MG63 (cell line): ENCODE measurements at regions not wholly inside any gene's neighbourhood (a gene's known extent, or its start where the extent isn't known, plus 50 kb on each side); places are given as distances from the start of the nearest gene placed in this dataset.
"Not testable (repeated sequence)": the region's sequence is repeated elsewhere in the genome, so short reads cannot be mapped to it uniquely, and the experiment has no call there.

Experiments
- DNase-seq: peaks from one replicate; pipeline ENCODE4 v3.0.0-alpha.2; 2020
- H3K27me3 ChIP-seq: fragments of 250-450 bp; sonication (Bioruptor Pico); 2 replicates; pipeline ENCODE4 v1.5.1; 2020; ENCODE audit warnings: mild to moderate bottlenecking, moderate library complexity
- H3K36me3 ChIP-seq: fragments of 250-450 bp; sonication (Bioruptor Pico); 2 replicates; pipeline ENCODE4 v1.5.1; 2020; ENCODE audit warnings: mild to moderate bottlenecking, moderate library complexity
- H3K4me3 ChIP-seq: fragments of 250-450 bp; sonication (Bioruptor Pico); 2 replicates; pipeline ENCODE4 v1.5.1; 2020; ENCODE audit warnings: mild to moderate bottlenecking, moderate library complexity
- H3K9me3 ChIP-seq: fragments of 250-450 bp; sonication (Bioruptor Pico); 2 replicates; pipeline ENCODE4 v1.5.1; 2020; ENCODE audit warnings: mild to moderate bottlenecking, moderate library complexity

DNA sequence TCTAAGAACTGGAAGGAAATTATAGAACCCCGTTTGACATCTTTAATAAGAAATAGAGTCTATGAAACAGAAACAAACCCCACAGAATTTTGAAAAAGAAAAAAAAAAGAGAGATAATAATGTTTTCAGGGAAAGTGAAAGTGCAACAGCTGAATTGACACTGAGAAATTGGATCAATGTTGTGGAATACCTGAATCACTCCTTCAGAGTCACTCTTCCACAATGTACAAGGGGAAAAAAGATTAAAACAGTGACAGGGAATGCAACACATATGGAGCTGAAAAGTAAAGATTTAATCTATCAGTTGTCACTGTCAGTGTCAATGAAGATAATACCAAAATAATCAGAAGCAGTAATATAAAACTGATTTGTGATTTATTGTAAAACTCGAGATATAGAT lies 520.8 kb upstream of the HS3ST5 start:
- no peaks in the 10 kb centered on the region for H3K27me3 ChIP-seq
- no peak overlapping the region for H3K4me3 ChIP-seq
- H3K36me3 ChIP-seq: no peaks in the 10 kb centered on the region
- no peak for DNase-seq
- no peaks in the 10 kb centered on the region for H3K9me3 ChIP-seq

DNA sequence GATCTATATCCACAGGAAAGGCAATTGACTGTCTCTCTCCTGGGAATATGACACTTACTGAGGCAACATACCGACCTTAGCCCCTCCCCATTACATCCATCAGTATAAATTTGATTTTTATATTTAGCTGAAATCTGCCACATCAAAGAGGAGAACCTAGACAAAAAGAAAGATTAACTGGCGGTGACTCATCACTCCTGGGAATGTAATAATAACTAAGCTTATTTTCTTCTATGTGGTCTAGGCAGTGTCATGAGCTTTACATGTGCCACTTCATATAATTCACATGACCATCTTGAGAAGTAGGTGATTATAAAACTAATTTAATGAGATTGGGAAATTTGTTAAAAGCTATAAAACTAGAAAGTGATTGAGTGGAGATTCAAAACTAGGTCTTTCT lies 520.0 kb upstream of the HS3ST5 start:
- no peak for DNase-seq
- H3K9me3 ChIP-seq: no peaks in the 10 kb centered on the region
- H3K27me3 ChIP-seq: no peaks in the 10 kb centered on the region
- H3K36me3 ChIP-seq: no peaks in the 10 kb centered on the region
- no peak overlapping the region for H3K4me3 ChIP-seq

GRCh38 chr6:114862064-114862463 lies 519.2 kb upstream of the HS3ST5 start:
- no peak for DNase-seq
- no peaks in the 10 kb centered on the region for H3K27me3 ChIP-seq
- H3K9me3 ChIP-seq: no peaks in the 10 kb centered on the region
- H3K36me3 ChIP-seq: no peaks in the 10 kb centered on the region
- H3K4me3 ChIP-seq: no peak overlapping the region

- no peaks in the 10 kb centered on the region for H3K27me3 ChIP-seq
- H3K36me3 ChIP-seq: no peaks in the 10 kb centered on the region
- no peak for DNase-seq
- no peaks in the 10 kb centered on the region for H3K9me3 ChIP-seq
- H3K4me3 ChIP-seq: no peak overlapping the region
These were observed 501.5 kb upstream of the HS3ST5 start for GRCh38 chr6:114844359-114844758.

- no peaks in the 10 kb centered on the region for H3K9me3 ChIP-seq
- H3K27me3 ChIP-seq: no peaks in the 10 kb centered on the region
- H3K36me3 ChIP-seq: no peaks in the 10 kb centered on the region
- H3K4me3 ChIP-seq: no peak overlapping the region
- DNase-seq: no peak
These were observed 496.2 kb upstream of the HS3ST5 start for GRCh38 chr6:114839019-114839418.

DNA sequence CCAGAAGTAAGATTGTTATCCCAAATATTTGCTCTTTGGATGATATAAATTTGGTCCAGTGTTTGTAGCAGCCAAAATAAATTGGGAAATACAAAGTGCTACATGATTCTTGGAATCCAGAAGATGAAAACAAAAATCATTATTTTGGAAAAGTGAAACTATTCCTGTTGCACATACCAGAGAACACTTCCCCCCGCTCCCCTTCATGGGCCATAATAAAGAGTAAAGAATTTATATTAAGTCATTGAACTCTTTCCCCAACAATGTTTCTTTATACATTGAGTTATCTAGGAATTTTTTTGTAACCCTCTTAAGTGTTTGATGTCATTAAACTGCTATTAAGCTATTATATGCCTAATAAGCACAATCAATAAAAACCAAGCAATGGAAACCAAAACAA lies 490.4 kb upstream of the HS3ST5 start:
- DNase-seq: no peak
- H3K36me3 ChIP-seq: no peaks in the 10 kb centered on the region
- no peaks in the 10 kb centered on the region for H3K27me3 ChIP-seq
- no peak overlapping the region for H3K4me3 ChIP-seq
- H3K9me3 ChIP-seq: no peaks in the 10 kb centered on the region

- Histone ChIP-seq H3K9me3 (no peaks in the 10 kb centered on the region), H3K4me3 (no peak overlapping the region), H3K36me3 (no peaks in the 10 kb centered on the region), H3K27me3 (no peaks in the 10 kb centered on the region)
- DNase-seq: no peak
These were observed 487.7 kb upstream of the HS3ST5 start for GRCh38 chr6:114830515-114830914.

DNA sequence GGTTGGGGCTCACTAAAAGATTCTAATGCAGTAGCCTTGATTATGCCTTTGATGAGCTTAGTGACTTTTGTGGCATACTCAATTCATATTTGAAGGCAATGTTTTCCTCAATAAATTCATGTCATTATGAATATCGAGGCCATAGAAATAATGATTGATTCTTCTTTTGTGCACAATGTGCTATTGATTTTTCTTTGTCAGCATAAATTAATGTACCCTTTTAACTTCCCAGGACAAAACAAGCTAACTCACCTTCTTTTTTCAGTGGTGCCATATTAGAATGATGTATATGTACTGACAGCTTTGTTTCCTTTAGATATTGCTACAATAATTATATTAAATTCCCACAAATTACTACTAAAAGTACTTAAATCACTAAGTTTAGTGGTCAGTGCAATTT lies 484.3 kb upstream of the HS3ST5 start:
- no peaks in the 10 kb centered on the region for H3K9me3 ChIP-seq
- no peak for DNase-seq
- no peak overlapping the region for H3K4me3 ChIP-seq
- H3K27me3 ChIP-seq: no peaks in the 10 kb centered on the region
- H3K36me3 ChIP-seq: no peaks in the 10 kb centered on the region

- Histone ChIP-seq H3K9me3 (no peaks in the 10 kb centered on the region), H3K27me3 (no peaks in the 10 kb centered on the region), H3K4me3 (no peak overlapping the region), H3K36me3 (no peaks in the 10 kb centered on the region)
- DNase-seq: no peak
These were observed 481.6 kb upstream of the HS3ST5 start for GRCh38 chr6:114824409-114824808.

DNA sequence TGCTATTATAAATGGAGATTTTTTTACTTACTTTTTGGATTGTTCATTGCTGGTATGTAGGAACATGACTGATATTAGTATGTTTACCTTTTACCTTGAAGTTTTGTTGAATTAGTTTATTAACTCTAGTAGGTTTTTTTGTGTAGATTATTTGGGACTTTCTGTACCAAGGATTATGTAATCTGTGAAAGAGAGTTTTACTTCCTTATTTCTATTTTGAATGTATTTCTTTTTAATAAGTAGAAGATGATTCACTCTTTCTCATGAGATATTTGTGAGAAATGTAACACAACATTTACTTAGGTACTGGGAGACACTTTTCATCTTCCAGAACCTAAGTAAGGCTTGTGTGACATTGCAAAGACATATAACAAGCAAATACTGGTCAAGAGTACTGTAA lies 473.9 kb upstream of the HS3ST5 start:
- Histone ChIP-seq H3K4me3 (no peak overlapping the region), H3K9me3 (no peaks in the 10 kb centered on the region), H3K27me3 (no peaks in the 10 kb centered on the region), H3K36me3 (no peaks in the 10 kb centered on the region)
- DNase-seq: no peak

DNA sequence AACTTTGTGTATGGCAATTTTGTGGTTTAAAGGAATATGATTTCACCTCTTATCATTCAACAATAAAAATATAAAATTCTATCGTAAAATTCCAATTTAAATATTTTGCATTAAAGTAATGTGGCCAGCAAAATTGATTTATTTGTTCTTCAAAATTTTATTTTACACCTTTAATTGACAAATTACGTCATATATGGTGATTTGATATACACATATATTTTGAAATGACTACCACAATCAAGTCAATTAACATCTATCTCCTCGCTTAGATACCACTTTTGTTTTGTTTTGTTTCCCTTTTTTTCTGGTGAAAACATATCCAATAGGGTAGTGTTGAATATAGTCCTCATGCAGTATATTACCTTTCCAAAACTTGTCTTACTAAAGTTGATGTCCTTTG lies 467.6 kb upstream of the HS3ST5 start:
- Histone ChIP-seq H3K9me3 (no peaks in the 10 kb centered on the region), H3K36me3 (no peaks in the 10 kb centered on the region), H3K4me3 (no peak overlapping the region), H3K27me3 (no peaks in the 10 kb centered on the region)
- DNase-seq: no peak

GRCh38 chr6:114805426-114805825 lies 462.6 kb upstream of the HS3ST5 start:
- DNase-seq, H3K36me3 ChIP-seq, H3K27me3 ChIP-seq, H3K4me3 ChIP-seq, H3K9me3 ChIP-seq: not testable (repeated sequence)

DNA sequence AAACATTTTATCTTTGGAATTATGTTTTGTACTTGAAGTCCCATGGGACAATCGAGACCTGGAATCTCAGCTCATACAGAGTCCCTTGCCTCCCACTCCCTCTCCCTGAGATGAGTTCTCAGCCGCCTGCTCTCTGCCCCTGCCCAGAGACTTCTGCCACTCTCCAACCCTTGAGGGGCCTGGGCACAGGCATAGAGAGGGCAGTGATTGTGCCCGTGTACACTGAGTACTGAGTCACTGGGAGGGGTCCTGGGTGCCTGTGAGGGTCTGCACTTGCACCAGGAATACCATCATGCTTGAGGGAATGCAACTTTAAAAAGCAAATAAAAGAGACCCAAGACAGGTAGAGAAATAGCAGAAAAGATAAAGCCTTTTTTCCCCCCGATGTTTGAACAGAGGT lies 453.8 kb upstream of the HS3ST5 start:
- Histone ChIP-seq H3K27me3 (no peaks in the 10 kb centered on the region), H3K4me3 (no peak overlapping the region), H3K36me3 (no peaks in the 10 kb centered on the region), H3K9me3 (no peaks in the 10 kb centered on the region)
- DNase-seq: no peak

GRCh38 chr6:114793428-114793827 lies 450.6 kb upstream of the HS3ST5 start:
- Histone ChIP-seq H3K9me3 (no peaks in the 10 kb centered on the region), H3K27me3 (no peaks in the 10 kb centered on the region), H3K36me3 (no peaks in the 10 kb centered on the region), H3K4me3 (no peak overlapping the region)
- DNase-seq: no peak

DNA sequence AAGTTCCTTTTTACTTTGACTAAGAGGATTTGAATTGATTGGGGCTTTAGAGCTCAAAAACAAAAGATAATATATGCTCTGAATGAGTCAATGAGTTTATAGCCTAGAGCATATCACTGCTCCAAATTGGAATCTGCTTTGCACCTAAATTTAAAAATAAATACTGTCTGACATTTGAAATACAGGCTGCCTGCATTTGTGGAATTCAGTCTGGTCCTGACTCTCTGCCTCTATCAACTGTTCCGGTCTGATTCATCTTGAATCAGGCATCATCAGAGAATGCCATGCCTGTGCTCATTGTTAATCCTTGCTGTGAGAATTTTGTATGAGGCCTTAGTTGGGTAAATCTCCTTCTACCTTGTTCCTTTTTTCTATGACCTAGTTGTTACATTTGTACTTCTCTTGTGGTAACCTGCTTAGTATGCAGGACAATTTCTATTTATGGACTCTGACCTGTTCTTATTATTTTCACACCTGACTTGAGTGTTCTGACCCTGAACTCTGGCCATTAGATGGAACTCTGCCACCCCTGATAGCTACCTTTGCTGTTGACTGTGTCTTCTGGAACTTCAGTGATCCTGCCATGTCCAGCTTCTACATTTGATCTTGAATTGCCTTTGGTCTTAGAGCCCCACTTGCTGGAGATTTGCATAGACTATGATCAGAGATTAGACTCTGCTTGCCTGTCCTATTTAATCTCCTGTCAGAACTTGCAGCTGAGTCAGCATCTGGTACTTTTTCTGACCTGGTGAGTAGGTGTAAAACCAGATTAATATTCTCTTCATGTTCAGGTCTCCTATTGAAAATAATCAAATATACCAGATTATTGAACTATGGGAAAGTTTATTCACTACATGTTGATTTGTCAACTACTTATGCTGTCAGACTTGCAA lies 442.7 kb upstream of the HS3ST5 start:
- DNase-seq: no peak
- peaks cover 4% of the 10 kb centered on the region; the same call in 1 of the 2 replicates for H3K9me3 ChIP-seq
- H3K27me3 ChIP-seq: no peaks in the 10 kb centered on the region
- no peak overlapping the region for H3K4me3 ChIP-seq
- no peaks in the 10 kb centered on the region for H3K36me3 ChIP-seq

DNA sequence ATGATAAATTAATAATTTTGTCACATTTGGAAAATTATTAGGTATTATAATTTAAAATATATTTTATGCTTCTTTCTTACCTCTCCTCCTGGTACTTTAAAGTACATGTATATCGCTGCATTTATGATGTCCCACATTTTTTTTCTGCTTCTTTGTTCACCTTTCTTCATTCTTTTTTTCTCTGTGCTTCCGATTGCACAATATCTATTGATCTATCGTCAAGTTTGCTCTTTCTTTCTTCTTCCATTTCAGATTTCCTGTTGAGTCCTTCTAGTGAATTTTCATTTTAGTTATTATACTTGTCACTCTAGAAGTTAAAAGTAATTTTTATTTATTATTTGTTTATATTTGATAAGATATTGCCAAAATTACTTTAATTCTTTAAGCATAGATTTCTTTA lies 441.0 kb upstream of the HS3ST5 start:
- DNase-seq: no peak
- Histone ChIP-seq H3K9me3 (peaks cover 4% of the 10 kb centered on the region; the same call in 1 of the 2 replicates), H3K4me3 (no peak overlapping the region), H3K27me3 (no peaks in the 10 kb centered on the region), H3K36me3 (no peaks in the 10 kb centered on the region)

- H3K4me3 ChIP-seq: no peak overlapping the region
- DNase-seq: no peak
- H3K27me3 ChIP-seq: no peaks in the 10 kb centered on the region
- H3K9me3 ChIP-seq: peaks cover 4% of the 10 kb centered on the region; the same call in 1 of the 2 replicates
- no peaks in the 10 kb centered on the region for H3K36me3 ChIP-seq
These were observed 440.3 kb upstream of the HS3ST5 start for GRCh38 chr6:114783083-114783482.

- Histone ChIP-seq H3K27me3 (no peaks in the 10 kb centered on the region), H3K36me3 (no peaks in the 10 kb centered on the region), H3K9me3 (no peaks in the 10 kb centered on the region), H3K4me3 (no peak overlapping the region)
- no peak for DNase-seq
These were observed 422.0 kb upstream of the HS3ST5 start for GRCh38 chr6:114764866-114765265.
